HuH-7 (cell line): ENCODE measurements at regions not wholly inside any gene's neighbourhood (a gene's known extent, or its start where the extent isn't known, plus 50 kb on each side); places are given as distances from the start of the nearest gene placed in this dataset.
A peak's percentile ranks its signal among the peaks of the same experiment; 100 is the strongest.
"Not testable (repeated sequence)": the region's sequence is repeated elsewhere in the genome, so short reads cannot be mapped to it uniquely, and the experiment has no call there.

Experiments used
- DNase-seq: peaks from one replicate; pipeline ENCODE4 v3.0.0; 2011; ENCODE audit warnings: low spot score

GRCh38 chr5:106331415-106331814, 1339.3 kb downstream of the EFNA5 start:
- DNase-seq: no peak

GRCh38 chr5:106324356-106324755, 1346.4 kb downstream of the EFNA5 start:
- no peak for DNase-seq

GRCh38 chr5:106321242-106321641, 1349.5 kb downstream of the EFNA5 start:
- no peak for DNase-seq

GRCh38 chr5:106314221-106314824, 1356.4 kb downstream of the EFNA5 start:
- no peak for DNase-seq

- DNase-seq: no peak
These were observed 1358.4 kb downstream of the EFNA5 start for GRCh38 chr5:106312360-106312759.

GRCh38 chr5:106311230-106311915, 1359.4 kb downstream of the EFNA5 start:
- DNase-seq: no peak

GRCh38 chr5:106307265-106307664, 1363.5 kb downstream of the EFNA5 start:
- no peak for DNase-seq

GRCh38 chr5:106306313-106307028, 1364.3 kb downstream of the EFNA5 start:
- DNase-seq: no peak

- no peak for DNase-seq
These were observed 1366.8 kb downstream of the EFNA5 start for GRCh38 chr5:106303911-106304310.

- DNase-seq: no peak
These were observed 1378.1 kb downstream of the EFNA5 start for GRCh38 chr5:106292654-106293053.

- DNase-seq: no peak
These were observed 1379.9 kb downstream of the EFNA5 start for GRCh38 chr5:106290841-106291240.

GRCh38 chr5:106288979-106289378, 1381.8 kb downstream of the EFNA5 start:
- DNase-seq: no peak

- no peak for DNase-seq
These were observed 1393.1 kb downstream of the EFNA5 start for GRCh38 chr5:106277540-106278096.

- no peak for DNase-seq
These were observed 1401.4 kb downstream of the EFNA5 start for GRCh38 chr5:106269252-106269843.

- DNase-seq: no peak
These were observed 1403.5 kb downstream of the EFNA5 start for GRCh38 chr5:106267256-106267655.

- no peak for DNase-seq
These were observed 1408.3 kb downstream of the EFNA5 start for GRCh38 chr5:106262395-106262794.

GRCh38 chr5:106259431-106260090, 1411.2 kb downstream of the EFNA5 start:
- DNase-seq: not testable (repeated sequence)

GRCh38 chr5:106258591-106259125, 1412.1 kb downstream of the EFNA5 start:
- DNase-seq: no peak

GRCh38 chr5:106254784-106255183, 1416.0 kb downstream of the EFNA5 start:
- DNase-seq: no peak

GRCh38 chr5:106246044-106246745, 1424.5 kb downstream of the EFNA5 start:
- not testable (repeated sequence) for DNase-seq

GRCh38 chr5:106241409-106241808, 1429.3 kb downstream of the EFNA5 start:
- DNase-seq: peak; percentile 3
